Endodermal cell (in vitro differentiated cells): ENCODE measurements at regions not wholly inside any gene's neighbourhood (a gene's known extent, or its start where the extent isn't known, plus 50 kb on each side); places are given as distances from the start of the nearest gene placed in this dataset.

Experiments
- DNase-seq: peaks from one replicate; pipeline ENCODE4 v3.0.0-alpha.2; 2017
- H3K27ac ChIP-seq: 2 replicates; pipeline ENCODE4 v1.5.1; 2013; ENCODE audit warnings: mild to moderate bottlenecking, low read depth, low read length, moderate library complexity
- H3K27me3 ChIP-seq: 2 replicates; pipeline ENCODE4 v1.6.1; 2013; ENCODE audit warnings: mild to moderate bottlenecking, low read length, moderate library complexity; ENCODE audit not compliant: insufficient read depth, control insufficient read depth, poor library complexity, severe bottlenecking
- H3K36me3 ChIP-seq: 2 replicates; pipeline ENCODE4 v1.7.0; 2013; ENCODE audit warnings: mild to moderate bottlenecking, low read length, moderate library complexity; ENCODE audit not compliant: control insufficient read depth, insufficient read depth
- H3K4me1 ChIP-seq: one replicate; pipeline ENCODE4 v1.7.0; 2013; ENCODE audit warnings: low read length; ENCODE audit not compliant: control insufficient read depth, insufficient read depth
- H3K4me3 ChIP-seq: 2 replicates; pipeline ENCODE4 v1.5.1; 2013; ENCODE audit warnings: mild to moderate bottlenecking, low read length, moderate library complexity
- H3K9ac ChIP-seq: 2 replicates; pipeline ENCODE4 v1.6.1; 2013; ENCODE audit warnings: mild to moderate bottlenecking, low read length, moderate library complexity; ENCODE audit not compliant: poor library complexity, severe bottlenecking; ENCODE audit errors: extremely low read depth
- H3K9me3 ChIP-seq: 2 replicates; pipeline ENCODE4 v1.6.1; 2013; ENCODE audit warnings: mild to moderate bottlenecking, low read length, moderate library complexity; ENCODE audit not compliant: control insufficient read depth
- H3K27ac Mint-ChIP-seq: 2 replicates; pipeline ENCODE4 v1.8.0; 2020; ENCODE audit warnings: mixed read lengths
- H3K27me3 Mint-ChIP-seq: 2 replicates; pipeline ENCODE4 v1.8.0; 2021; ENCODE audit warnings: mild to moderate bottlenecking, mixed read lengths; ENCODE audit not compliant: insufficient read depth
- H3K36me3 Mint-ChIP-seq: 2 replicates; pipeline ENCODE4 v1.8.0; 2020; ENCODE audit warnings: low read depth, mixed read lengths
- H3K4me1 Mint-ChIP-seq: 2 replicates; pipeline ENCODE4 v1.8.0; 2020; ENCODE audit warnings: mixed read lengths
- H3K4me3 Mint-ChIP-seq: 2 replicates; pipeline ENCODE4 v1.8.0; 2020; ENCODE audit warnings: mild to moderate bottlenecking, moderate library complexity, mixed read lengths
- H3K9me3 Mint-ChIP-seq: 2 replicates; pipeline ENCODE4 v1.8.0; 2020; ENCODE audit warnings: mild to moderate bottlenecking, mixed read lengths
- CTCF ChIP-seq: fragments of 200-600 bp; sonication (generic); conservative IDR thresholded peaks from 2 replicates; pipeline ENCODE4 v1.5.0; 2021; ENCODE audit warnings: antibody characterized with exemption, mild to moderate bottlenecking
- WGBS, 2 experiments: methylation state at CpG; one replicate each; pipeline versions ENCODE4 v1.1.5 to v1.1.7; 2013; ENCODE audit warnings: missing lambda C conversion rate in 2 of 2, mixed read lengths in 1 of 2; ENCODE audit not compliant: insufficient coverage in 1 of 2, insufficient read length in 1 of 2; 5-methylcytosine and 5-hydroxymethylcytosine counted together

- DNase-seq: no peak
- H3K27ac ChIP-seq: no peak overlapping the region
- no peaks in the 10 kb centered on the region for H3K27me3 ChIP-seq
- Mint-ChIP-seq H3K36me3 (peaks cover 2% of the 10 kb centered on the region), H3K9me3 (peaks cover 24% of the 10 kb centered on the region), H3K27me3 (no peaks in the 10 kb centered on the region), H3K4me1 (peaks cover 4% of the 10 kb centered on the region), H3K27ac (no peak overlapping the region), H3K4me3 (no peak overlapping the region)
- no peaks in the 10 kb centered on the region for H3K36me3 ChIP-seq
- no peak for TF ChIP-seq CTCF
- no peak overlapping the region for H3K9ac ChIP-seq
- 54 to 83% methylated on average over 3 to 6 of the region's 6 CpGs for WGBS, 2 experiments
- H3K9me3 ChIP-seq: no peaks in the 10 kb centered on the region
- no peaks in the 10 kb centered on the region for H3K4me1 ChIP-seq
- no peak overlapping the region for H3K4me3 ChIP-seq
Measured at GRCh38 chr21:15947677-15948076, 217.9 kb downstream of the USP25 start.

- H3K27ac ChIP-seq: no peak overlapping the region
- H3K4me3 ChIP-seq: no peak overlapping the region
- no peaks in the 10 kb centered on the region for H3K27me3 Mint-ChIP-seq
- H3K4me1 ChIP-seq: no peaks in the 10 kb centered on the region
- H3K36me3 ChIP-seq: no peaks in the 10 kb centered on the region
- H3K9ac ChIP-seq: no peak overlapping the region
- H3K9me3 Mint-ChIP-seq: peaks cover 50% of the 10 kb centered on the region
- peaks cover 7% of the 10 kb centered on the region for H3K4me1 Mint-ChIP-seq
- H3K36me3 Mint-ChIP-seq: peaks cover 2% of the 10 kb centered on the region
- no peak for DNase-seq
- H3K27me3 ChIP-seq: no peaks in the 10 kb centered on the region
- TF ChIP-seq CTCF: no peak
- H3K9me3 ChIP-seq: peaks cover 12% of the 10 kb centered on the region
- no peak overlapping the region for H3K4me3 Mint-ChIP-seq
- H3K27ac Mint-ChIP-seq: no peak overlapping the region
- WGBS, 2 experiments: 100% methylated on average over 2 of the region's 2 CpGs; no CpG with 5 or more reads in 1 of the 2 experiments
Measured at GRCh38 chr21:15953551-15954116, 223.9 kb downstream of the USP25 start.

DNA sequence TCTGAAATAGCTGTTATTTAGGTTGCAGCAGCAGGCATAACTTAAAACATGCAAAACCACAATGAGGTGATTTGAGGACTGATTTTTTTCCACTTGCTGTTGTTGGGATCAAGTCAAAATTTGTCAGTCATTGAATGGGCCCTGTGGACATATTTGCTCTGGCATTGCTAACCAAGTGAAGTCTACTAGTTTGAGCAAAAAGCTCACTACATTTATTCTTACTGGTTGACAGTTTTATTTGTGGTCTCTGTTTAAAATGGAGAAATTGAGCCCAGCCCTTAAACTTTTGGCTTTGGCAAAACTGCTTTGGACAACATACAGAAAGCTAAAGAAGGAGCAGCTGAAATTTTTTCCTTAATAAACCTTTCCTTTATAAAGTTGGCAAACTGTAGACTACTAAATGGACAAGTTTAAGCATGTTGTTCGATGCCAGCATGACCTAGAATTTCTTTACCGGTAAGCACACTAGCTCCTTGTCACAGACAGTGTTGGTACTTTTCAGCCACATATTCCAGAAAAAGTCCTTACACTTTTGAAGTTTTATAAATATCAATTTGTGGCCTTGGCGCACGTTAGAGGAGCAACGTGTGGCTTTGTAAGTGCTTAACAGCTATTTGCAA lies 234.6 kb downstream of the USP25 start:
- H3K36me3 ChIP-seq: no peaks in the 10 kb centered on the region
- no peak for DNase-seq
- Mint-ChIP-seq H3K36me3 (no peaks in the 10 kb centered on the region), H3K27ac (no peak overlapping the region), H3K4me3 (no peak overlapping the region), H3K4me1 (peaks cover 14% of the 10 kb centered on the region), H3K27me3 (no peaks in the 10 kb centered on the region), H3K9me3 (no peaks in the 10 kb centered on the region)
- peaks cover 12% of the 10 kb centered on the region for H3K27me3 ChIP-seq
- no peak overlapping the region for H3K4me3 ChIP-seq
- no peaks in the 10 kb centered on the region for H3K9me3 ChIP-seq
- 96 to 100% methylated on average over 2 to 5 of the region's 5 CpGs for WGBS, 2 experiments
- no peak overlapping the region for H3K9ac ChIP-seq
- no peaks in the 10 kb centered on the region for H3K4me1 ChIP-seq
- H3K27ac ChIP-seq: no peak overlapping the region
- no peak for TF ChIP-seq CTCF
